NCI-H510A treated with DMSO at 0.1 percent for 48 hours (cell line): ENCODE measurements at regions not wholly inside any gene's neighbourhood (a gene's known extent, or its start where the extent isn't known, plus 50 kb on each side); places are given as distances from the start of the nearest gene placed in this dataset.

Experiments used
- DNase-seq: peaks from one replicate; lab custom pipeline; 2025; lab: John Stamatoyannopoulos, UW

DNA sequence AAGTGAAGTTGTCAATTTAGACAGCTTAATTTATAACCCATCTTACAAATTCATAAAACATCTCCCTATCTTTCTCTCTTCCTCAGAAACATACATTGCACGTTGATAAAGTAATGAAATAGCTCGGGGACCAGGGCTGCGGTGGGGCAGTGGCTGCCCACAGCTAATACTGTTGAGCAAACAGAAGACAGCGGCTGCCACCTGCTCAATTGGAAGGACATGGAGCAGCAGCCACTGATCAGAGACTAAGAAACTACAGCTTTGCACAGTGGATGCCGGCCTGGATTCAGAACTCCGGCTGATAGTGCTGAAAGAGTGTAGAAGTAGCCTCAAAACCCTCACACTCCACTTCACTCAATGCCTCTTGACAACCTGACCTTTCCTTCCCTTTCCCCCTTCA, 157.9 kb upstream of the PDE10A start:
- peak; percentile 39 for DNase-seq

DNA sequence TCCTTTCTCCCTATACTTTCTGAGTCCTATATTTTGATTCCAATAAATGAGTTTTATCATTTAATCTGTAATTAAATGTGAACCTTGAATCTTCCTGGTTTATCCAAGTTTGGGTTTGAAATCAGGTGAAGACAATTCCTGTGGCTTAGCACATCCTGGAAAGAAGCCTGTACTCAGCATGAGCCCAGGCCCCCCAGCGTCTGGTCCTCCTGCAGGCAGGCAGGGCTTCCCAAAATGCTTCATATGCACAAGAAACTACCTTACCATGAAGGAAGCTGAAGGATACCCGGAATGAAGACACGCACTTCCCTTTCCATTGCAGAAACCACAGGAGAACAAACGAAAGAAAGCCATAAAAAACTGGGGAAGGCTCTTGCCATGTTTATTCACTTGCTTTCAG, 157.4 kb upstream of the PDE10A start:
- DNase-seq: no peak

DNA sequence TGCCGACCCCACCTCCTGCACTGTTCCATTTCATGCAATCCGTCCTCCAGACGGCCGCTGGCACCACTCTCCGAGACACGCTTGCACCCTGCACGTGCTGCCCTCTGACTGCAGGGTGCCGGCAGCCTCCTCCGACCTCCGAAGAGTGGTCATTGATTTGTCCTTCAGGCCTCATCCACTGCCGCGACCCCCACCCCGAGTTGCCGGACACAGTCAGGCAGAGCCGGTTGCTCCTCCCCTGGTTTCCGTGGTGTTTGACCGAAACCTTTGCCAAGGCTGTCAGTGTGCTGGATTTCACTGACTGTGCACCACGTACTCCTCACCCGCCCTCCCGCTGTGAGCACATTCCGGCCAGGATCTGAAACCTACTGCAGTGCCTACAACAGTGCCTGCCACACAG, 156.4 kb upstream of the PDE10A start:
- DNase-seq: no peak

DNA sequence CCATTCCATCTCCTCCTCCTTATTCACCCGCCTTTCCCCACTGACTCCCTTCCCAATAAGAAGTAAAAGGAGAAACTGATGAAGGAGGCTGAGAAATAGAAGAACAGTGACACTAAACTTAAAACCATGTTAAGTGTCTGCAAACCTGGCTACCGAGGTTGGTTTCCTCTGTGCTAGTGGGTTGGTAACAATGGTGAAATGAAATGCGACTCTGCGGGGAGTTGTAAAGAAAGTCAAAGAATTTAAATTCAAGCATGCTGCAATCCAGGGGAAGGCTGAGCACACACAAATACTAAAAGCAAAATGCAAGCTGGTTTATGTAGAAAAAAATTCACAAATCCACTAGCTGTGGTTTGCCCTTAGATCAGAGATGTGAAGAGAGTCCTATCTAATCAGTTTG, 155.2 kb upstream of the PDE10A start:
- no peak for DNase-seq

DNA sequence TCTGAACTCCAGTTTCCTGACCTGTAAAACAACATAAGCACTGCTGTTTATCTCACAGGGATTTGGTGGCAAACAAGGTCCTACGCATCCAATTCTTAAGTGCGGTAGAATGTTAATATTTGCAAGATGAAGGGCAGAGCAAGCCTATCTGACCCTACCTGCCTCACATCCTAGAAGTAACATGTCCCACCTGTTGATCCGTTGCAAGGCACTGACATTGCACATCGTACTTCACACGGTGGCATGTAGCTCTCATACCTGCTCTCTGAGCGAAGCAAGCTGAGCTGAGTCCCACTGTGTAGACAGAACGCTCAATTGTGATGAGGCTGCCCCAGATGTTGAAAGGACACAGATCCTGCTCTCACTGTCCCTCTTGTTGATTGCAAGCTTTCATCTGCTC, 154.7 kb upstream of the PDE10A start:
- no peak for DNase-seq

DNA sequence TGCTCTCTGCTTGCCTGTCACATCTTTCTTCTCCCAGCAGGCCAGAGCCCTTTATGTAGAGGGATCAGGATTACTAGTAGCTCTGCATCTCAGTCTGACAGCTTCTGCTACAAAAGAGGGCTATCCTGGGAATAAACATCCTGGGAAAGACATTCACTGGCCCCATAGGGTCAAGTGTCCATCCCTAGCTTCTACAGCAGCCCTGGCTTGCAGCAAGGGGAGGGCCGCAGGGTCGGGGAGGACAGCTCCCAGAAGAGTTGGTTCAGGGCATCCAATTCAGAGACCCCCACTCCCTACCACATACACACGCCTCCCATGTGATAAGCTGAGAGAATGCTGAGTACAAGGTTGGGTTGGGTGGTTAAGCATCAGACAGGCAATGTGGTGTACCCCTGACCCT, 154.1 kb upstream of the PDE10A start:
- no peak for DNase-seq

DNA sequence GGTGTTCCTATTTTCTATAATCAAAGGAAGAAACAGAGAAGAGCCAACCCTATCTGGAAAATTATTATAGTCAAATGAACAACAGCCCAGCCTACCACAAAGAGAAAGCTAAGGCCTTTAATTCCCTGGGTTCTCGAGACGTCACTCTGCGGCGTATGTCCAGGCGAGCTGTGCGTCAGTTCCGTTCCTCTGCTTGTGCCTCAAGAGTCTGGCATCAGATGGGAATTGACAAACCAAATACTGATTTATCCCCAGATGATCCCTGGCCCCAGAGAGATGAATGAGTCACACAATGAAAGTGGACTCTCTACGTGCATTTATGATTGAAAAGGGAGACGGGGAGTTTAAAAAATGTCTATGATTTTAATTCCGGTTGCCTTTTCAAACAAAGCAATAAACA, 151.6 kb upstream of the PDE10A start:
- DNase-seq: no peak

DNA sequence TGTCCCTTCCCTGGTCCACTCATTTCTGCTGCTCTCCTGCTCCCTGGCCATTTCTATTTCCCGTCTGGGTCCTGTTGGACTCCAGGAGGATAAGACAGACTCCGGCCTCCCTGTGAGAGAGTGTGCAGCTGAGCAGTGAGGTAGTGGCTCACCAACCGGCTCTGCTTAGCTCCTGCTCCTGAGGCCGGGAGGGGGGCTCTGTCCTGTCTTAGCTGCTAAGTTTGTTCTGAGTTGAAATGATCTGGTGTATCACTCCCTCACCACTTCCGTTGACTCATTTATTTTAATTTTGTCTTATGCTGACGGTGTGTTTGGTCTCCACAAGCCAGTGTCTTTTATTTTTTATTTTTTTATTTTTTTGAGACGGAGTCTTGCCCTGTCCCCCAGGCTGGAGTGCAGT, 148.5 kb upstream of the PDE10A start:
- no peak for DNase-seq

DNA sequence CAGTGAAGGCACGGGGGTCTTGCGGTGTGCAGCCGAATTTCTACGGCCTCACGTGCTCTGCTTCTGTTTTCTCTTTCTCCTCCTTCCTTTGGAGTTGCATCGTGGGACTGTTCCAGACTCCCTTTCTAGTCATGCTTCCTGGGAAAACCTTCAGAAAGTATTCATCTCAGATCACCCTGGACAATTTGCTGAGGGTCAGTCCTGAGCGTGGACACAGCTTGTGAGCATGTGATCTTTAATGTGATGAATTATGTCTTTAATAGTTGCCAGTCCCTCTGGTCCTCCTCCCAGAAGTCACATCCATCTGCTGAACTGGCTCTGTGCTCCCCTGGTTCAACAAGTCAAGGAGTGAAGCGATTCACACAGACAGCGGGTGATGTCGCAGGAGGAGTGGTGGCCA, 145.0 kb upstream of the PDE10A start:
- DNase-seq: no peak

DNA sequence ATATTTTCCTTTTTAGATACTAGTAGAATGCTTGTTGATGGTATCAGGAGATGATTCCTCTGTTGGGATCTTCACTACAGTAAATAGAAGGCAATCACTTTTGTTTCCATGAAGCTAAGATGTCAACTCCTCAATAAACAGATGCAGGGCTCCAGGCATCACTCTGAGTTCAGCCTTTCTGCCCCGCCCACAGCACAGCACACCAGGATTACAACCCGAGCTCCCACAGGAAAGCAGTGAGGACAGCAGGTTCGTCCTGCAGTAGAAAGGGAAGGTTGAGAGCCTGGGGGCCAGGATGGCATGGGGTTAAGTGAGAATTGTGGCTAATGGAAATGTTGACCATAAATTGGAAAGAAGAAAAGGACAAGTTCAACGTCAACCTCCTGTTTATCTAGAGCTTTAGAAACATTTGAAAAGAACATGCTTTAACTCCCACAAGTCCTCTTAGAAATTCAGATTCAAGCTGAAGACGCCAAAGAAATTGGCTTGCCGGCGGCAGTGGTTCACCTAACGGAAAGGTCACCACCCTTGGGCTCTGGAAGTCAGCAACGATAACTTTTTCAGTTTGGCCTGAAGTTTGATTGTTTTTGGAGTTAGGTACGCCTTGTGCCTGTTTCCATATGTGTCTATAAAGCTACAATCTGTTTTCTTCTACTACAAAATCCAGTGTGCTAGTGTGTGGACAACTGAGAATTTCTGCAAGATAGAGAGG, 144.4 kb upstream of the PDE10A start:
- no peak for DNase-seq

DNA sequence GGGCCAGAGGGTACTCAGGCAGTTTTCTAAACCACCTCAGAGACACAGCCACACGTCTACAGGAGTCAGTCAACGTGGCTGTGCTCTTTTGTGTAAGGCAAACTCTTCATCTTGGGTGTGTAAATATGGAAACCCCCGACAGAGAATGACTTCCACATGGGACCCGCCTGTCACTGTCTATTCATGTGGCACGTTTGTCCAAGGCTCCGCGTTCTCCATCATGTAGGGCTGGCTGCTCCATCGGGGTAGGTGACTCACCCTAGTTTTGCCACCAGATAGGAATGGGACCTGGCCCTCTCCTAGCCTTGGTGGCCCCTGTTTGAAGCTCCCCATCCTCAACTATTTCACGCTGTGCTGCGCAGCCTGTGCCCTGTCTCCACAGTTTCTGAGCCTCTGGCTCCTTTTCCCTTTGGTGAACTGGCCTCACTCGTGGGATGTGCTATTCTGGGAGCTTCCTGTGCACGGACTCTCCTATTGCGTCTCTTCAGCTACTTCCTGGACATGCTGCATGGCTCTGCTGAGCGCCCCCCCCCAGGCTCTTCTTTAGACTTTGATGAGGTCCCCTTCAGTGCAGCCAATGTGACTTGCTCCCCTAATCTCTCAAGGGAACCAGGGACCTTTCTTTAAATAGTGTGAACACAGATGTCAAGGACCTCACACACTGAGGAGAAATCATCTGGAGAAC, 143.2 kb upstream of the PDE10A start:
- no peak for DNase-seq

DNA sequence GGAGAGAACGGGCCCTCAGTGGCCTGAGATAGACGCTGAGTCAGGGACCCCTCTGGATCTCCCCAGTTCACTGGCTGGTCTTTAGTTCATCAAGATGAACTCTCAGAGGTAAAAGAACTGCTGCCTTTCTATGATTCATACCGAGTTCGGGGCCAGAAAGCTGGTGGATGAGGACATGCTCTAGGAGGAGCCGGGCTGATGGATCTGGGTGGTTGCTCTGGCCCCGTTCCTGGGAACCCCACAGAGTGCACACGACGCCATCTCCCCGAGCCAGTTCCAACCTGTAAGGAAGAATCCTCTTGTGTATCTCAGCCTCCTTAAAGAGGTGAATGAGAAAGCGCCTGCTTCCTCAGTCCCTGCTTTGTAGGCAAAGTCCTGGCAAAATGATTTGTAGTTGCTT, 142.6 kb upstream of the PDE10A start:
- DNase-seq: no peak

DNA sequence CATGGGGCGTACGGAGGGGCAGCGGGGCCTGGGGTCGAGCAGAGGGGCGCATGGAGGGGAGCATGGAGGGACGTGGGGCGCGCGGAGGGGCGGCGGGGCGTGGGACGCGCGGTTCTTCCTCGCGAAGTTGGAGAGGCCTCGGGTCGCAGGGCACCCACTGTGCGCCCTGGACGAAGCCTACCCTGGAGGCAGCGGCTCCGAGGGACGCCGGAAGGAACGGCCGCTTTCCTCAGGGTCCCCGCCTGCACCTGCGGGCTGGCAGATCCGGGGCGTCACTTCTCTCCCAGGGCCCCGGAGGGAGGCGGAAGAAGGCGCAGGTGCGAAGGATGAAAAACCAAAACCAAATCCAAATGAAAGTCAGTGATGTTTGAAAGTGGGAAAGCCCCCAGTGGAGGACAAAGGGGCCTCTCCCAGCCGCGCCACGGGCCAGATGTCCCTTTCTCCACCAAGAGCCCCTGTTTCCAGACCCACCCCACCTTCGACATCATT, 142.1 kb upstream of the PDE10A start:
- no peak for DNase-seq

DNA sequence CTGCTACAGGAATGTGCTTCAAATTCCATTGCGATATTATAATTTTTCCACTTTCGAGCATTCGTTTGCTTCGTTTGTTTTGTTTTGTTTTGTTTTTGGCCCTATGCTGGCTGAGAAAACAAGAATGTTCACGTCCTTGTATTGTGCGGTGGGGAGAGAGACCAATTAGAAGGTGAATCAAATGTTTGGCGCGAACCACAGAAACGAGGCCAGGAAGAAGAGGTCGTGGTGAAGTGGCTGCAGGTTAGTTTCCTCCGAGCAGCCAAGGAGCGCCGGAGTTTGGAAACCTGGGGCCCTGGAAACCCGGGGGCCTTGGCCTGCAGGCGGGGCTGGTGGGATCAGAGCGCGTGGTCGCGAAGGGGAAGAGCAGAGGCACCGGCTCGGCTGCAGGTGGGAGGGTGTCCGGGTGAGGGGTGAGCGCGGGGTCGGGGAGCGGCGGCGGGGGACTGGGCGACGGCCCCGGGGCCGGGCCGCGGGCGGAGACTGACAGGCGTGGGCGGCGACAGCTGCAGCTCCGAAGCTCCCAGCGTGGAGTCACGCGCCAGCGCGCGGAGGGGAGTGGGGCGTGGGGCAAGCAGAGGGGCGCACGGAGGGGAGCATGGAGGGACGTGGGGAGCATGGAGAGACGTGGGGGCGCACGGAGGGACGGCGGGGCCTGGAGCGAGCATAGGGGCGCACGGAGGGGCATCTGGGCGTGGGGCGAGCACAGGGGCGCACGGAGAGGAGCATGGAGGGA, 141.5 kb upstream of the PDE10A start:
- DNase-seq: no peak

DNA sequence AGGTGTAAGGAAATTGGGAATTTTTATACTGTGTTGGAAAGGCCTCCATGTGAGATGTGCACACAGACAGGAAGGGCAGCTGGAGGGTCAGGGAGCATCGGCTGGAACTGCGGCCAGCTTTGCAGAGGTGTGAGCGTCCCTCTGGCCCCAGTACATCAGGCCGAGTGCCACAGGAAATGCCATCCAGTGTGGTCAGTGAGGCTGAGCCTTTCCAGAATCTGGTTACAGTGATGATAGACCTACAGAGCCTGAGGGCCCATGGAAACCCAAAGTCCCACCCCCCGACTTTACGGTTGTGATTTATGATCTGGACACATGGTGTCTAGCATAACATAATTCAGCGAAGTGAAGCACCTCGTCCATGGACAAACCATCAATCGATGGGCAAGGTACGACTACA, 137.3 kb upstream of the PDE10A start:
- no peak for DNase-seq

DNA sequence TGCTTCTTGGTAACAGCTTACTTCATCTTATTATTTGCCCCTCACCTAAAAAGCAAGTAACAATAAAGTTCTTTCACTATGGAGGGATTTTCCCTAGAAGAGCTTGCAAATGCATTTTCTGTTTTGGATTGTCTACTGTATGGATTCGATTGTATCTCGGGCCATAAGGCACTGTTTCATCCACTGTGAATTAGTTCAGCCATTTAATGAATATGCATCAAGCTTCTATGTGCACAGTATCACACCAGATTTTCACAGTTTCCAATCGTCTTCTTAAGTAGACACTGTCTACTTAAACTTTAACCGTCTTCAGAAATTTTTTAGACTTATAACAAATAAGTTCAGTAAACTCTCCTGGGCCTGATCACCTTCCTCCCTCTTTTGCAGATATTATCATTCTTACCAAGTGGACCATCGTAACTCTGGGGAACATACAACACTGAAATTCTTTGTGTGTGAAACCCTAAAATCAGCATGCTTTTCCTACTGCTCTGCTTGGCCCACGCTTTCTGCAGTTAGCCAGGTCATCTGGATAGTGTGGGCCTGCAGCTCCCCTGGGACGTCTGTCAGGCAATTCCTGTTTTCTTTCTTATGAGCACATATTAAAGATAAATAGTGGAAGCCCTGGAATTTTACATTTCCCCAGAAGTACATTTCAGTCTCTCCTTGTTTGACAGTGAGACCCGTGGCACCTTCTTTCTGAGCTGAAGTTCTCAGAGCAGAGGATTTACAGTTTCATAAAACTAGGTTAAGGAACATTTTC, 136.5 kb upstream of the PDE10A start:
- no peak for DNase-seq

DNA sequence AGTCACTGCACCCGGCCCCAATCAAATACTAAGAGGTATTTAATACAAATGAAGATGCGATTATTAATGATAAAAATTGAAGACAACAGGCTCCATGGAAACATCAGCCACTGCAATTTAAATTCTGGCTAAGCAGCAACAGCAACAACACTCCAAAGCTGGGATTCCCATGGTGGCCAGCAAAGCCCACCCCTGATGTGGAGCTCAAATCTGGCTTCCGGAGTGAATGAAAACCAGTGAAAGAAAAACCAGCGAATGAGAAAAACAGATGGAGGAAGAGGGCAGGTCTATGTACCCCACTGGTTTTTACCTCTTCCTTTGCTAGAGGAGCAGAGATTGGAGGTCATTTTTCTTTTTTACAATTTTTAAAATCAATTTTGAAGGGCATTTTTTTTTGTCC, 135.9 kb upstream of the PDE10A start:
- DNase-seq: no peak

DNA sequence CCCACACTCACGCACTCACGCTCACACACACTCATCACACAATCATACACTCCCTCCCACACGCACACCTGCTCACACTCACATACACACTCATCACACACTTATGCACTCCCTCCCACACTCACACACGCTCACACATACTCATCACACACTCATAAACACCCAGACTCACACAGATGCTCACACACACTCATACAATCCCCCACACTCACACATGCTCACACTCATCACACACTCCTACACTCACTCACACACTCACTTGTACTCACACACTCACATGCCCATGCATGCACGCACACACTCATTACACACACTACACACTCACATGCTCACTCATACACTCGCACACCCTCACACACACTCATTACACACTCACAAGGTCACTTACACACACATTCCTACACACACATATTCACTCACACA, 131.1 kb upstream of the PDE10A start:
- no peak for DNase-seq

DNA sequence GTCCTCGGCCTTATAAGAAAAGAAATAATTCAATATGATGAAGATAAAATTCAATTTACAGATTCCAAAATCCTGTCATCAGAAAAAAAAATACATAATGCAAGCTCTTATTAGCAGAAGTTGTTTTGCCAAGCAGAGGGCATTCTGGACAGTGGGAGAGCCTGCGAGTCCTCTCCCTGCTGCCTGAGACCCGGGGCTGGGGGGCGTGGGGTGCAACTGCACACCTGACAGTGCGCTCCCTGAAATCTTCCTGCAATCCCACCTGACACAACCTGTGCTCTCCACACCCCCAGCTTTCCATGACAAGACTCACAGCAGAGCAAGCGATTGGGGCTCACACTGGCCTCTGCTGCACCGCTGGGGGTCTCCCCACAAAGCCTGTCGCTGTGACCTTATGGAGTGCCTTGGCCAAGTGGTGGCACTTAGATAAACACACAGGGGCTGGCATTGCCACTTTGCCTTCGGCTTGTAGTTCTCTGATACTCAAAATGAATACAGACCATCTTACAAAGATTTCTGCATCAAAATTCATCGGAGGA, 130.3 kb upstream of the PDE10A start:
- DNase-seq: no peak

DNA sequence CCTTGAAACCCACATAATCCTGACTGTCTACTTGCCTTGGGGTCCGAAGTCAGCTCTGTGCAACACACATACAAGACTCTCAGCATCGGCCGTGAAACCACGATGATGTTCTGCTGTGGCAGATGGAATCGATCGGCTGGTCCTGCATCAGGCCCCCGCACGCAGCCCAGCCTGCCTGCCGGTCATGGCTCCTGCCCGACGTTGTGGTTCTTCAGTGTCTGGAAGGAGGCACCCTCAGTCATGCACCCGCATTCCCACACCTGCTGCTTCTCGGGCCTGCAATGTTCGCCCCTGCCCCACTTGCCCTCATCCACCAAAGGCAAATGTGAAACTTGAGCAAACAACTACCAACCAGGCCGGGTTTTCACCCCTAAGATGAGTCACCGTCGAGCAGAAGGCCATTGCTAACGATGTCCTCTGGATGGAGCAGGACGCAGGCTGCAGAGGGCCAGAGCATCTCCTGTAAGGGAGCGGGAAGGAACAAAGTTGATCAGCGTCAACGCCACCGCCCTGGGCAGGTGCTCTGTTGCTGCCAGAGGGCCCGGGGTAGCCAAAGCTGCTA, 128.9 kb upstream of the PDE10A start:
- DNase-seq: no peak

DNA sequence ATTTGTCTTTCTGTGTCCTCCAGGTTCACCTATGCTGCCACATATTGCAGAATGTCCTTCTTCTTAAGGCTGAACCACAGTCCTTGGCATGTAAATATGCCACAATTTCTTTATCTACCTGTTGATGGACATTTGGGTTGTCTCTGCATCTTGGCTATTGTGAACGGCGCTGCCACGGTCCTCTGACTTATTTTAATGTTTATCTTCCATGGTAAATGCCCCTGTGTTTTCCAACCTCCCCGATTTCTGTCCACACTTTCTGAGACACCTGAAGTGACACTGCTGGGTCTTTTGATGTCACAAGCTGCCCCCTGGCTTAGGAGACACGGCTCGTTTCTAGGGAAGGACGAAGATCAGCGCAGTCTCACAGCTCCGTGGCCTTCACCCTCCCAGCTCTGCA, 128.3 kb upstream of the PDE10A start:
- no peak for DNase-seq

DNA sequence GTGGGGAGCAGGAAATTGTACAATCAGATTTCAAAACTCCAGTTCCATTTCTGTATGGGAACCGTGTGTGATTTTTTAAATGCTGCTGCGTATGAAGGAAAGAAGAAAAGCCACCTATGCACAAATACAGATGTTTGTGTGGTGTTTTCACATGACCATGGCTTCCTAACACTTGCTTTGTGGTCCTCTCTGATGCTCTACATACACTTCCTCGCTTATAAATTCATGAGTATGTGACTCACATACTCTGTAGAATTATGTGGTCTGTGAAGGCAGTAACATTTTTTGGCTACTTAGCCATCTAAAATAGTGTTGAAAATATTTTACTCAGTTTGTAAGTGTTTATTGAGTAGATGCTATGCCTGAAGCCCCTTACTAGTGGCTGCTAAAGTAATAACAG, 119.8 kb upstream of the PDE10A start:
- DNase-seq: no peak
